IMR-90 (cell line): ENCODE measurements at regions not wholly inside any gene's neighbourhood (a gene's known extent, or its start where the extent isn't known, plus 50 kb on each side); places are given as distances from the start of the nearest gene placed in this dataset.

Experiments used
- ATAC-seq: fragments of 200-7000 bp; cut with Tn5 transposase; 2 replicates; pipeline ENCODE4 v1.9.1; 2020; ENCODE audit warnings: low read depth, mild to moderate bottlenecking, moderate library complexity
- BruUV-seq: library from RNA; stranded (reverse); fragments of 400-500 nt; replicated peaks from 2 replicates; lab custom pipeline; 2021; lab: Mats Ljungman, UMichigan
- CTCF ChIA-PET: fragments of 300-600 bp; formaldehyde crosslinking; extraction: SDS; loops from one replicate; lab custom pipeline; 2021; ENCODE audit warnings: antibody characterized with exemption; lab: Yijun Ruan, JAX
- POLR2A ChIA-PET: fragments of 300-600 bp; sonication (Branson Sonifier 250); formaldehyde crosslinking; loops from one replicate; lab custom pipeline; 2022; ENCODE audit warnings: antibody characterized with exemption; ENCODE audit not compliant: unreplicated experiment; lab: Charles Lee
- DNase-seq: peaks from one replicate; pipeline ENCODE4 v3.0.0; 2013
- H2AFZ ChIP-seq: replicated peaks from 2 replicates; pipeline ENCODE3; 2013; ENCODE audit warnings: low read length, mild to moderate bottlenecking; ENCODE audit not compliant: poor library complexity
- H2AK5ac ChIP-seq: 2 replicates; pipeline ENCODE4 v1.6.1; 2013; ENCODE audit warnings: low read depth, low read length, inconsistent platforms
- H2AK9ac ChIP-seq: replicated peaks from 2 replicates; pipeline ENCODE3; 2013; ENCODE audit warnings: mild to moderate bottlenecking, low read depth, low read length, moderate library complexity; ENCODE audit not compliant: poor library complexity
- H2BK120ac ChIP-seq: 2 replicates; pipeline ENCODE4 v1.6.1; 2013; ENCODE audit warnings: low read depth, low read length, inconsistent platforms
- H2BK15ac ChIP-seq: 3 replicates; pipeline ENCODE4 v1.6.1; 2013; ENCODE audit warnings: low read depth, low read length, inconsistent platforms
- H2BK20ac ChIP-seq: 2 replicates; pipeline ENCODE4 v1.6.1; 2013; ENCODE audit warnings: low read depth, mild to moderate bottlenecking, inconsistent platforms, low read length, moderate library complexity
- H2BK5ac ChIP-seq: 2 replicates; pipeline ENCODE4 v1.6.1; 2013; ENCODE audit warnings: mild to moderate bottlenecking, low read depth, low read length, inconsistent platforms; ENCODE audit not compliant: poor library complexity, severe bottlenecking
- H3K14ac ChIP-seq: replicated peaks from 2 replicates; pipeline ENCODE4 v1.6.1; 2013; ENCODE audit warnings: low read depth, low read length, inconsistent platforms
- H3K18ac ChIP-seq: 2 replicates; pipeline ENCODE4 v1.6.1; 2013; ENCODE audit warnings: low read depth, low read length, control low read depth
- H3K23ac ChIP-seq: 2 replicates; pipeline ENCODE4 v1.6.1; 2013; ENCODE audit warnings: low read depth, low read length, inconsistent platforms
- H3K27ac ChIP-seq: 2 replicates; pipeline ENCODE4 v1.5.1; 2013; ENCODE audit warnings: mild to moderate bottlenecking, control low read depth, low read length; ENCODE audit not compliant: insufficient read depth
- H3K27me3 ChIP-seq: 2 replicates; pipeline ENCODE4 v1.6.1; 2013; ENCODE audit warnings: low read length; ENCODE audit not compliant: control insufficient read depth, insufficient read depth
- H3K36me3 ChIP-seq: 2 replicates; pipeline ENCODE4 v1.6.1; 2013; ENCODE audit warnings: low read length, mixed read lengths; ENCODE audit not compliant: control insufficient read depth, insufficient read depth
- H3K4ac ChIP-seq: 2 replicates; pipeline ENCODE4 v1.6.1; 2013; ENCODE audit warnings: low read depth, low read length, inconsistent platforms
- H3K4me1 ChIP-seq: 2 replicates; pipeline ENCODE4 v1.6.1; 2013; ENCODE audit warnings: low read length, mixed read lengths; ENCODE audit not compliant: control insufficient read depth, insufficient read depth
- H3K4me2 ChIP-seq: 2 replicates; pipeline ENCODE4 v1.6.1; 2013; ENCODE audit warnings: low read depth, mild to moderate bottlenecking, control low read depth, low read length, moderate library complexity
- H3K4me3 ChIP-seq: 2 replicates; pipeline ENCODE4 v1.5.1; 2013; ENCODE audit warnings: low read depth, mild to moderate bottlenecking, control low read depth, low read length, moderate library complexity; ENCODE audit not compliant: insufficient read depth
- H3K56ac ChIP-seq: 2 replicates; pipeline ENCODE4 v1.6.1; 2013; ENCODE audit warnings: low read length, inconsistent platforms; ENCODE audit not compliant: insufficient read depth; ENCODE audit errors: extremely low read depth
- H3K79me1 ChIP-seq, 2 experiments: 2 replicates each; pipeline ENCODE4 v1.6.1; 2013; ENCODE audit warnings: low read length in 2 of 2, inconsistent platforms in 1 of 2, low read depth in 1 of 2
- H3K9ac ChIP-seq: 2 replicates; pipeline ENCODE4 v1.6.1; 2013; ENCODE audit warnings: low read depth, low read length, control low read depth
- H3K9me1 ChIP-seq: 2 replicates; pipeline ENCODE4 v1.6.1; 2013; ENCODE audit warnings: low read length, inconsistent platforms; ENCODE audit not compliant: insufficient read depth
- H3K9me3 ChIP-seq: 2 replicates; pipeline ENCODE4 v1.6.1; 2013; ENCODE audit warnings: low read length; ENCODE audit not compliant: control insufficient read depth, insufficient read depth
- H4K20me1 ChIP-seq: 2 replicates; pipeline ENCODE4 v1.6.1; 2013; ENCODE audit warnings: low read length, inconsistent platforms; ENCODE audit not compliant: insufficient read depth
- H4K5ac ChIP-seq: 2 replicates; pipeline ENCODE4 v1.6.1; 2013; ENCODE audit warnings: mild to moderate bottlenecking, low read depth, low read length, control low read depth
- H4K8ac ChIP-seq, 2 experiments: 2 replicates each; pipeline ENCODE4 v1.6.1; 2013; ENCODE audit warnings: low read depth in 2 of 2, low read length in 2 of 2, control low read depth in 1 of 2, inconsistent platforms in 1 of 2
- H4K91ac ChIP-seq: 2 replicates; pipeline ENCODE4 v1.6.1; 2013; ENCODE audit warnings: low read depth, low read length, inconsistent platforms; ENCODE audit not compliant: insufficient read depth
- CEBPB ChIP-seq: IDR thresholded peaks from 2 replicates; pipeline ENCODE4 v1.6.1; 2012; ENCODE audit warnings: low read depth, low read length, improper control_type of control experiment
- CTCF ChIP-seq: conservative IDR thresholded peaks from 2 replicates; pipeline ENCODE4 v1.5.1; 2012; ENCODE audit warnings: mild to moderate bottlenecking, low read depth, low read length, improper control_type of control experiment
- SMC3 ChIP-seq: fragments of 150-350 bp; IDR thresholded peaks from 2 replicates; pipeline ENCODE4 v1.6.1; 2016; ENCODE audit warnings: low read depth, mild to moderate bottlenecking, antibody characterized with exemption, low read length, moderate library complexity
- WGBS, 2 experiments: methylation state at CpG; one replicate each; pipeline versions ENCODE4 v1.1.5 to v1.1.7; 2013; ENCODE audit warnings: missing lambda C conversion rate in 2 of 2; ENCODE audit not compliant: insufficient read length in 1 of 2; ENCODE audit errors: extremely low coverage in 2 of 2; 5-methylcytosine and 5-hydroxymethylcytosine counted together
- dilution Hi-C: fragments of 300-500 bp; cut with HindIII; formaldehyde crosslinking; loops from one replicate; pipeline ENCODE4 v1.14.3; 2018; ENCODE audit warnings: low sequenced_read_pairs; ENCODE audit not compliant: unreplicated experiment
- in situ Hi-C: fragments of 300-500 bp; cut with MboI; formaldehyde crosslinking; loops from 3 replicates; pipeline ENCODE4 v1.14.3; 2019; ENCODE audit warnings: low sequenced_read_pairs, inconsistent platforms, mixed read lengths
- intact Hi-C: fragments of 100-400 bp; cut with micrococcal nuclease; formaldehyde crosslinking; loops from 2 replicates; pipeline ENCODE4 v1.10.0; 2022

DNA sequence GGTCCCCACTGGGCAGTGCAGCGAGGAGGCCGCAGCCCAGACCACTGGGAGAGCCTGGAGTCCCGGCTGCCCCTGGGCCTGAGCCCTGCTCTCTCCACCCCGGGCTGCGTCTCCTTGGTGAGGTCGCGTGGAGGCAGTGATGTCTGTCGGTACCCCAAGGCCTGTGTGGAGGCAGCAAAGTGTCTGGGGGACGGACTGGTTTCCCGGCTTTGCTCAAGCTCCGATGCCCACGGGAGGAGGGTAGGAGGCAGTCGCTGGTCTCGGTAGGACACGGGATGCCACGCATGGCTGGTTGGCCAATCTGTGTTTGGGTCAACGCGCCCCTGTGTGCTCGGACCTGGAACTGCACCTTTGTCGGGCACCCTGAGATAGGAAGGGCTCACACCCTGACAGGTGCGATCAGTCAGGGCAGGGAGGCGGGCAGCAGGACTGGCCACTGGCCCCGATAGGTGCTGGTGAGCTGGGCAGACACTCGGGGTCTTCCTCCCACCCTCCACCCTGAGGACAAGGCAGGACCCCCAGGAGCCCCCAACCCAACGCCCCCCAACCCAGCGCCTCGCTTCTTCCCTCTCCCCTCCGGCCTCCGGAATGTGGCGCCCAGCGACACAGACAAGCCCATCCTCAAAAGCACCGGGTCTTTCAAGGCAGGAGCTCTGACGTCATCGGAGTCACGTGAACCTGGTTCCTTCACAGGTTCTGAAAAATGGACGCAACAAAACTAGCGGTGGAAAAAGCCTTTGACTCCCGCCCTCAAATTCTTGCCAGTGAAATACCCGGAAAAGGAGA is 288.6 kb downstream of the NDUFA10 start:
- ATAC-seq = no peak
- BruUV-seq = no TSS peak

More for the DNA sequence above, 288.6 kb downstream of the NDUFA10 start:
- no peak overlapping the region for H3K14ac ChIP-seq
- no peak overlapping the region for H4K91ac ChIP-seq
- H2AK9ac ChIP-seq = no peak overlapping the region
- H3K56ac ChIP-seq = no peak overlapping the region
- H4K20me1 ChIP-seq = no peaks in the 10 kb centered on the region
- no peak overlapping the region for H3K4me3 ChIP-seq
- no peak overlapping the region for H3K9ac ChIP-seq
- TF ChIP-seq CTCF (no peak), CEBPB (no peak), SMC3 (no peak)
- H3K9me1 ChIP-seq = no peaks in the 10 kb centered on the region
- CTCF ChIA-PET = no interaction called here
- in situ Hi-C loops = no loop called here
- no peaks in the 10 kb centered on the region for H3K79me1 ChIP-seq
- H3K27me3 ChIP-seq = no peaks in the 10 kb centered on the region
- no peak overlapping the region for H2BK15ac ChIP-seq
- no peak overlapping the region for H3K4me2 ChIP-seq
- H3K18ac ChIP-seq = no peak overlapping the region
- 89% methylated on average over 12 of the region's 39 CpGs; no CpG with 5 or more reads in 1 of the 2 experiments for WGBS, 2 experiments
- intact Hi-C loops = no loop called here
- H4K8ac ChIP-seq = no peak overlapping the region
- POLR2A ChIA-PET = no interaction called here
- no peak overlapping the region for H2BK5ac ChIP-seq
- H2AFZ ChIP-seq = no peak overlapping the region
- H4K5ac ChIP-seq = no peak overlapping the region
- H3K23ac ChIP-seq = no peak overlapping the region
- H3K36me3 ChIP-seq = no peaks in the 10 kb centered on the region
- H2BK20ac ChIP-seq = no peak overlapping the region
- H2AK5ac ChIP-seq = no peak overlapping the region
- H2BK120ac ChIP-seq = no peak overlapping the region
- H3K27ac ChIP-seq = no peak overlapping the region
- DNase-seq = no peak
- dilution Hi-C loops = no loop called here
- no peak overlapping the region for H3K4ac ChIP-seq
- H3K4me1 ChIP-seq = no peaks in the 10 kb centered on the region
- peaks cover 30% of the 10 kb centered on the region for H3K9me3 ChIP-seq
